ENCODE measurements at regions not wholly inside any gene's neighbourhood (a gene's known extent, or its start where the extent isn't known, plus 50 kb on each side); places are given as distances from the start of the nearest gene placed in this dataset.
A peak's percentile ranks its signal among the peaks of the same experiment; 100 is the strongest.

DNA sequence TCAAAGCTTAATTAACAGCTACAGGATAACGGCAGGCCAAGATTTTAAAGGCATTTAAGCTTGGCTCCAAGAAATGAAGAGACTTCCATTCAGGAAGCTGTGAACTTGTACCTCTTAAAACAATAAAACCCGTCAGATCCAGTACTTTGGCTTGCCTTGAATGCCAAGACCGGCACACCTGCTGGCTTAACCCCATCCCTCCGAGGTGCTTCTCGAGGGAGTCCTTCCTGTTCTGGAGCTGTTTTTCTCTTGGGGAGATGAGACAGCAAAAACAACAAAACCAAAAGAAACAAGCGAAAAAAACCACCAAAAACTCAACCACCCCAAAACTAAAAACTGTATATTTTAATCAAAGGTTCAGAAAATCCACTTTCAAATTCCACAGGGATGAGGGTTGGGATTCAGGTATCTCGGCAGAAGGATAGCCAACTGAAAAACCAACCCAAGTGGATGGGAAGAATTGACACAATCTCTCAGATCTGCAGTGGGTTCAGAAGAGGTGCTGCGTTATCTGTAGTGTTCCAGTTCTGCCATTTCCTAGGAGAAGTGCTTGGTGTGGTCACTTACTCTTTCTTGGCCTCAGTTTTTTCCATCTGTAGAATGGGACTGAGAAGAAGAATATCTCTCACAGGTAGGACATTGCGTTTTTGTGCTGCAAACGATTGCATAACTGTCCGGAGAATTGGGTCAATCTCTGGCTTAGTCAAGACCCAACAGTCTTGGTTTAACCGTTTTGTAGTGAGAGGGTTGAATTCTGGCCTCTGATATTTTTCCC lies 420.1 kb downstream of the VRK1 start:
- no peak for DNase-seq

DNA sequence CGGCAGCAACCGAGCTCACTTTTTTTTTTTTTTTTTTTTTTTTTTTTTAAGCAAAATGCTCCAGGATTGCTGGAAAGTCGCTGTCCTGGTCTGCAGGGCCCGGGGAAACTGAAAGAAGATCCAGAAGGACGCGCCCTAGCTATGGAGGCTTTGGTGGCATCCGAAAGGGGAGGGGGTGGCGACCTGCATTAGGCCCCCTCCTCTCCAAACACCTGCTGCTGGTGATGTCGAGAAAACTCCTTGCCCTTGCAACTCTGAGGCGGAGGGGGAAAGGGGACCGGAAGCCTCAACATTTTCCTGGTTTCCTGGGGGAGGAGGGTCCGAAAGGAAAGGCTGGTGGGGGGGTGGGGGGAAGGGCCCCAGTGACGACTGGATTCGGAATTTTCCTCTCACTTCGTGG lies 421.1 kb downstream of the VRK1 start:
- DNase-seq: no peak

DNA sequence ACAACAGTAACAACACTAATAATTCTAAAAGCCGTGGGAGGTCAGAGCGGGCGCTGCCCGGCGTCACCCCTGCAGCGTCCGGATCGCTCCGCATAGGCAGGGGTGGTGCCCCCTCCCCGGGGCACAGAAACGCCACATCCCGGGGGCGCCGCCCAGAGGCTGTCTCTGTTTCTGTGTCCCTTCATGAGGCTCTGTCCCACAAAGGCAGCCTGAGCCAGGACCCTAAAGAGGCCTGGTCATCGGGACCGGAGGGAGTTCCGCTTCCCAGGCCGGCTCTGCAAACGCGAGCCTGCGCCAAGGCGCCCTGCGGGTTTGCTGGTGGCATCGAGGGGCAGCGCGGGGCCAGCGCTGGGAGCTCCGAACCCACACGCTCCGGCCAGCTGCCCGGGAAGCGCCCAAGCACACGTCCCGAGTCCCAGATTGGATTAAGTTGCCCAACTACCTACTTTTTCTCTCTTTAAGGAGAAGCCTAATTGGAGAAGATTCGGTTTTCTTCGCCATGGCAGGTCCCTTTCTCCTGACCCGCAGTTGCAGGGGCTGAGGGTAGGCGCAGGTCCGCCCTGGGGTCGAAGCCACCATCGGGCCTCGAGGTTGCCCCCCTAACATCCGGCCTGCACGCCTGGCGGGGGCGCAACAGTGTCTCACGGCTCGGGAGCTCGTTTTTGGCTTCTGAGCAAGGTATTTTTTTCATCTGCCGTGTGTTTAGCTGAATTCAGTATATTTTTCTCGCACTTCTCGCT lies 421.7 kb downstream of the VRK1 start:
- peak; percentile 36 for DNase-seq

DNA sequence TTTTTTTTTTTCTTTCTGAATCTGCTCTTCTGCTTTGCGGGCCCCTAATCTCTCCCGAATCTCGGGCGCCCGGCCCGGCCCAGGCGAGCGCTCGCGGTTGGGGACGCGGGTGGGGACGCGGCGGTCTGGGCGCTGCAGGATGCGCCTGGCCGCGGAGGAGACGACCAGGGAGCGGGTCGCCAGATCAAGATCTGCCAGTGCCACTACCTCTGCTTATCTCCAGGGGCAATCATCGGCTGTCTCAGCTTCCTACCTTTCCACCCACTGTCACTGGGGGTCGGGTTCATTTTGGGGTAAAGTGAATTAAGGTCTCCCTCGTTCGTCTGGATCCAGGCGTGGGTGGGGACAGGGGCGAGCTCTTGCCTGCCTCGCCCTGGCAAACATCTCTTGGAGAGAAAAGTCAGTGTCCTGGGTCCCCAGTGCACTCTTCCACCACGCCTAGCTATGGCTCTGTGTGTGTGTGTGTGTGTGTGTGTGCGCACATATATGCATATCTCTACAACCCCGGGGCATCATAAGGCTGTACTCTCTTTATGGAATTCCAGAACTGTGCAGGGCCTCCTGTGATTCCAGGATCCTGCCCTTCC lies 422.3 kb downstream of the VRK1 start:
- peak; percentile 14 for DNase-seq

DNA sequence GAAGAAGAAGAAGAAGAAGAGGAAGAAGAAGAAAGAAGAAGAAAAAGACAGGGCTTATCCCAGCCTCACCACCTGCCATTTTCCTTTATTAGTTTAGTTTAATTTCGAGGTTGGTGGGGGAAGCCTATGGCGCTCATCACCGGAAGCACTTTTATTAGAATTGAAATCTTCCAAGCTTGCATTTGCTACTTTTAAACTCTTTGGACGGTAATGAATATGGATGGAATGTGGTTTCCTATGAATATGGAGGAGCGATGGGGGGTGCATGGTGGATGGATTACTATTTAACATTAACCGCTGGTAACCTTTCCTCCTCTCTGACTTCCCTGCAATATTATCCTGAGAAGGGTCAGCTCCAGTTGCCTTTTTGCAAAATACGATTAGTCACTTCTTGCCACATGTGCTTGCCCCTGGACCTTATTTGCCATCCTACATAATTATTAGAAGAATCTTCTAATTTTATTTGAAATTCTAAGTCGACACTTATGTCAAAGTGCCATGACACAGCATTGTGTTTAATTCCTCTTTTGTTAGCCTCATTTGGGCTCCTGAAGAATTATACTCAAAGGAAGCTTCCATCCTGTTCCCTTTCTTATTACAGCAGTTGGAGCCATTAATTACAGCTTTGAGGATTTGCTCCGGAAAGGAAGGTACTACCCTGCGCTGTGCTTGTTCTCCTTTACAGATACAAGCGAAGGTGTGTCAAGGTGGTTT lies 424.5 kb downstream of the VRK1 start:
- no peak for DNase-seq

DNA sequence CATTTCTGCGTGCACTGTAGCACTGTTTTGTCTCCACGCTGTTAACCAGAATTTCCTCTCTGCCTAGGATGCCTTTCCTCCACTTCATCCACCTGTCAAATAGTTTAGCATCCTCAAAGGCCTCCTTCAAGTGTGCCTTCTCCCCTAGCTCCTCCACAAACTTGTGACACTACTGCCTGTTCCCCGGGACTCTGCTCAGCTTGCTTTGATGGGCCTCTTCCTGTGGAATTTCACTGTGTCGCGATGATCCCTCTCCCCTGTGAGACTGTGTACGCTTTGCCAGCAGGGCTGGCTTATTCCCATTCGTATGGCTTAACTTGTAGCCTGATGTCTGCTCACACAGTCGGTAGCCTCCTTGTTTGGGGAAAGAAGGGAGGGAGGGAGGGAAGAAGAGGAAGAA lies 426.8 kb downstream of the VRK1 start:
- no peak for DNase-seq

DNA sequence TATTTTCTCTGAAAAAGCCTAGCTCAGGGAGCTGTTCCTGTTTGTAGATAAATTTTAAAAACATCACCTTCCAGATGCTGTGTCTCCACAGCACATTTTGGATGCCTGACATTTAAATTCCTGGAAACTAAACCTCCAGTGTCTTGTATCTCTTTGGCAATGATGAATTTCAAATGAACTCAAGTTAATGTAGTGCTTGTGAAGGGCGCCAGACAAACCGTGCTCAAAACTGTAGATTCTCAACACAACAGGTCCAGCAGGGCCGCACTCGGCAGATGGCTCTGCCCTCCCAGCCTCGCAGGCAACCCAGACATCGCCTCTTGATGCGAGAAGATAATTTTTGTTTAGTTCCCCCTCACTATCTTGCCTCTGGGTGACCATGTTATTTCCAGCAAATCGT lies 432.9 kb downstream of the VRK1 start:
- no peak for DNase-seq

DNA sequence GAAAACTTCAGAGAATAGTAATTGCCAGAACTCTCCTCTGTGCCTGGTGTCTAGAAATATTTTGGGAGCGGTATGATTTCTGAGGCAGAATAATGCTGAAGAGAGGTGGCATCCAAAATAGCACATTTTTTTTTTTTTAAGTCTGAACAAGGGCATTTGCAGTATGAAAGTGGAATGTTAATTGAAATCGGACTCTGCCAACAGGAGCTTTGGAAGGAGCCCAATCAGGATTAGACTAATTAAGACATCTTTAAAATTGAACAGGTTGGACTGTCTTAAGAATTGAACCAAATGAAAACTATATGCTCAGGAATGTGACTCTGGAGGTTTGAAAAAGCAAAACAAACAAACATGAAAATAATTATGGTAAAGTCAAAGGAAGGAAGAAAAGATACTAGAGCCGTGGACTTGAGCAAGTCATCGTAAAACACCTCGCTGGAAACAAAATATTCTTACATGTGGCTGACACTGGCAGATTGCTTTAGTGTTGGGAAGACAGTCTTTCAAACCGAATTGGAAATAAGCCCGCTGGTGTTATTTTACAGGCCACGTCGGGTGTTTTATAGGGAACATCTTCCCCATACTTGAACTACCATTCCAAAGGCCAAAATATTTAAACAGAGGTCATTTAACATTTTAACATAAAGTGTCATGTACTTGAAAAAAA lies 436.3 kb downstream of the VRK1 start:
- DNase-seq: no peak

DNA sequence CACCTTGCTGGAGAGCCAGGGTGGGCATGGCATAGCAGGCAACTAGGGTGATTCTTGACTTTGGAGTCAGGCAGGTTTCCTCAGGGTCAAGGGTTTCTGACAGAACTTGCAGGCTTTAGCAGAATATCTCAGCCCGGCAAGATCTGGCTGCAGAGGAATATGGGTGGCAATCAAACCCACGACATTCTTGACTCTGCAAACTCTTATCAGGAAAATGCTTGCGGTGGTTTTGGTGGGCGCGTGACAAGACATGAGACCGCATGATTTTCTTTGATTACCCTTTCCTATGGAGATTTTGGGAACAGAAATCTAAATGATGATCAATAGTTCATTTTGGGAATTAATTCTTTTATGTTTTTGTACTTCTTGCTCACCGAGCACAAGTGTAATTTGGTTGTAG lies 449.5 kb downstream of the VRK1 start:
- DNase-seq: no peak

DNA sequence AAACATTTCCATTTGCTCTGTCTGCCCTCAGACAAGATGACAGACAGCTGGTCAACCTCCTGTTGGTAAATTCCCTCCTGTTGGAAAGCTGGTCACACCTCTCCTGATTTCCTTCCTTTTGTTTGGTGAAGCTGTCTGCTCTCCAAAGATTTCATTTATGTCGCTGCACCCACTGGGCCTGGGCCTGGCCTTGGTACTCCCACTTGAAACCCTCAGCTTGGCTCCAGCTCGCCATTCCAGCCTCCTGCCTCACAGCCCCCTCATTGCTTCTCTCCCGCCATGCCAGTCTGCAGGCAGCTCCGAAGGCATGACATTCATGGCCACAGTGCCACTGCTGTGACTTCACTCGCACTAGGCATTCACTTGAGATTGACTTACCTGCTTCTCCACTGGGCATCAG lies 451.8 kb downstream of the VRK1 start:
- no peak for DNase-seq

DNA sequence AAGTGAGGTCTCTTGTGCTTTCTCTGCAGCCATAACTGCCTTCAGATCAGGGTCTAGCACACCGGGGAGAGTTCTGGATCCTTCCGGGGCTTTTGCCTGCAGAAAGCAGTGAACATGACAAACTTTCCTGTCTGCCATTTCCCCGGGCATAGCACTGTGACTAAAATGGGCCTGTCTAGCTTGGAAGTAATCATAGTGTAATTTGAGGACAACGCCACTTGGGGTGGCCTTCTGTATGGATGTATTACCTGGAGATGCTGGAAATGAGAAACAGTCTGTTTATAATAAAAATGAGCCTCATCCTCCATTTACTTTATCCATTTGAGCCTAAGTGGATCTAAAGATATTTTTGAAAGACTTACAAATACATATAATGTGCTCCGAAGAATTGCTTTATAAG lies 453.7 kb downstream of the VRK1 start:
- DNase-seq: no peak

DNA sequence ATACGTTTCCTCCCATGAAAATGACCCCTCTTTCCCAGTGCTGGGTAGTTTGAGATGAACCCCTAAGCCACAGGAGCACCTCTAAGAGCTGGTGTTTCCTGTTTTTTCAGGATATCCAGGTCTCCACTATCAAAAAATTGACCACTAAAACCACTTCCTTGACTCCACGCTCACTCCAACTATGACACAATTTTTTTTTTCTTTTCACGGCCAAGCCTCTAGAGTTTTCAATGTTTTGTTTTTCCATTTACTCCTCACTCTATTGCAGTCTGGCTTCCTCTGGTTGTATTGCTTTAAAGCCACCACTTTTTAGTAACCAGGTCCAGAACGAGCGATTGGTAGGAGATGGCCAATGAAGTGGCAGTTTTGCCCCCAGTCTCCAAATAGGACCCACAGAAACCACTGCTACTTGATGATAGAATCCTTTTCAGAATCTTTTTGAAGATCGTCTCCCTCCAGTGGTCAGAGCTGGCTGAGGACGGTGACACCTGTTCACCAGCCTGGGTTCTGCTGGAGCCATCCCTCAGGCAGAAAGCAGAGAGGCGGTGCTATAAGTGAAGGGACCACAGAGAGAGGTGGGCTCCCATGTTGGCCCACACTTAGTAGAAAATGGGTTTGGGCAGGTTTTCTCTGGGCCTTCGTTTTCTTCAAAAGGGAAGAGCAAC lies 454.4 kb downstream of the VRK1 start:
- DNase-seq: no peak

DNA sequence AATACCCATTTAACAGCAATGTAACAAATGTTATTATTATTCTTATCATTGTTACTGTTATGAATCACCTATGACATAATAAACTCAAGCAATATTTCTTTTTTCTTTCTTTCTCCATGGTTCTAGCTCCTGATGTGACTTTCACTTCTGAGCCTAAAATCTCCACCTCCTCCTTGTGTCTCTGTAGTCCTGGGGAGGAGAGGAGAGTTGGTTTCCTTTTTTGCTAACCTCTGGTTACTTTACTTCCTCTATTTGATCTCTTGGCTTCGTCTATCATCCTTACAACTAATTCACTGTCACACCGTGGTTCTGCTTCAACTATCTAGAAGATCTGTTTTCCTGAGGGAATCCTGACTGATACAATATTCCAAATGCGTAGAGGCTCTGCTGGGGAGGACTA lies 456.6 kb downstream of the VRK1 start:
- DNase-seq: no peak

DNA sequence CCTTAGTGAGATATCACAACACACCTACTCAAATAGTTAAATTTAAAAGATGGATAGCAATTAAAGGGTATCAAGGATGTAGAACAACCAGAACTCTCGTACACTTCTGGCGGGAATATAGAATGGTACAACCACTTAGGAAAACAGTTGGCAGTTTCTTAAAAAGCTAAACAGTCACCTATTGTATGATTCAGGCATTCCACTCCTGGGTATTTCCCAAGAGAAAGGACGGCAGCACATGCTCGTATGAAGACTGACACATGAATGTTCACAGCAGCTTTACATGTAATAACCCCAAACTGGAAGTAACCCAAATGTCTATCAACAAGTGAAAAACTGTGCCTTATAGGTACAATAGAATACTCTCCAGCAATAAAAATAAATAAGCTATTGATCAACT lies 465.2 kb downstream of the VRK1 start:
- no peak for DNase-seq

DNA sequence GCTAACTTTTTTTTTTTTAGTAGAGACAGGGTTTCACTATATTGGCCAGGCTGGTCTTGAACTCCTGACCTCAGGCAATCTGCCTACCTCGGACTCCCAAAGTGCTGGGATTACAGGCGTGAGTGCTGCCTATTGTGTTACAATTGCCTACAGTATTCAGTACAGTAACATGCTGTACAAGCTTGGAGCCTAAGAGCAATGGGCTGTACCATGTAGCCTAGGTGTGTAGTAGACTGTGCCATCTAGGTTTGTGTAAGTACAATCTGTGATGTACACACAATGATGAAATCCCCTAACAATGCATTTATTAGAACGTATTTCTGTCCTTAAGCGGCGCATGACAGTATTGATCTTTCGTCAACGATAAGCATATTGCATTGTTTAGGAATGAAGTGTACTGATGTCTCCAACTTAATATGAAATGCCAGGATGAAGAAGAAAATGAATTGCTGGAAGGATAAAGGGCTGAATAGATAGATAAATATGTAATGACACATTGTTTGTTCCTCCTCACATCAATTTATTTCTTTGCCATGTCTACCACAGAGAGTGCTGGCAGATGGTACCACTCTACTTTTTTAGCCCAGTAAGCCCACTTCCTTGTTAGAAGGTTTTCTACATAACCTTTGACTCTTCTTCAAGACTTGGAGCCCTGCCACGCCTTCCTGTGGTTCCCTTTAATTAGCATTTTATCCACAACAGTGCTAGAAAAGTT lies 467.5 kb downstream of the VRK1 start:
- no peak for DNase-seq

DNA sequence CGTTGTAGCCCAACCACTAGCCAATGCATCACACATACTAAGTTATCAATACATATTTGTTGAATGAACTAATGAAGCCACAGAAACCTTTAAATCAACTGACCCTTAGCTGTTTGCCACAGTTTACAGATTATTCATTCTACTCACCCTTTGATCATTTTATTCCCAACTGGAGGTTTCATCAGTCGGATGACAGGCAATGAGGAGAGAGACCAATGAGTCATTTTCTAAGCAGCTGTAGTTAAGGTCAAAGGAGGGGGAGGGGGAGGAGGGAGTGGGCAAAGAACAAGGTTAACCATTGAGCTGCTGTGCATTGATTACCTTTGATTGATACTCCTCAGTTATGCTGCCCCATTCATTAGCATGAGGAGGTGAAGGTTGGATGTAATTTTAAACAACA lies 469.5 kb downstream of the VRK1 start:
- no peak for DNase-seq

DNA sequence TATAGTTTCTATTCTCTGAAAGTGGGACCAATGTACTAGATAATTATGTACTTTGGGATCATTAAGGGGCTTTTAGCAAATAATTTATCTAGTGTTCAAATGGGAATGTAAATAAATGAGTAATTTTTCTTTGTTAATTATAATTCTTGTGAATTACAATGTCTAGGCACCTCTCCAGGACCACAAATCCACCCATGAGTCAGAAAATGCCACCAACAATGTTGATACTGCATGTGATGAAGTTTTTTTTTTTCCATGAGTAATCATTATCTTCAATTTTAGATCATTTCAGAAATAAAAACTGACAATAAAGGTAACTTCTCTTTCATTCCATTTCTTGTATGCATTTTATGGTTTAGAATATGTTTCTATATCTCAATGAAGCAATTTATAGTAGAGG lies 470.3 kb downstream of the VRK1 start:
- no peak for DNase-seq

DNA sequence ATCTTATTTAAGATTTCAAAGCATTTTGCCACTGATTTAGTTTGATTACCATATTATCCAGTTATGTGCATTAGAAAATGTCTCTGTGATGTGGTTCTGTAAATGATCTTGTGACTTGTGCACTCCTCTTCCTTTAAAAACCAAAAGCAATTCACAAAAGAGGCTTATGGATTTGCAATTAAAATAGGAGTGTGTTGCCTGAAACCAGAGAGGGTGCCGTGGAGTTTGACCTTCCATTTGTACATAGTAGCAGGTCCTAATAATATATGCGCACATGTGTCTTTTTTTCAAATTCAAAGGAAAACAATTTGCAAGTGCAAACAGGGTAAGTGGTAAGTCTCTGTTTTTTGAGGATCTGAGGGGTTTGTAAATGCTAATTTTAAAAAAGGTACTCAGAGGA lies 470.9 kb downstream of the VRK1 start:
- DNase-seq: no peak

DNA sequence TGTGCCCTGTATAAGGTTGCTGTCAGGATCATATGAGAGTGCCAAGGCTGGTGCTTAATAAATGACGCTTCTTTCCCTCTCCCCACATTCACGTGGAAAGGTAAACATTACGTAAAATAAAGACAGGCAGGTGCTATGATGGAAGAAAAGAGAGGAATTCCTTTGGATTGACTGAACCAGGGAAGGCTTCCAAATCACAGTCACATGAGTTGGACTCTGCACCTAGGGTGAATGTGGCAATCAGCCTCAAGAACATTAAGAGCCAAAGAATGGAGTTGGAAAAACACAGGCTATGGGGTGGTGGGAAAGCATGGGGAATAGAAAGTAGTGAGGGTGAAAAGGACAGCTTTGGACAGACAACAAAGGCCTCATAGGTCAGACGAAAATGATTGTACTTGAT lies 473.1 kb downstream of the VRK1 start:
- DNase-seq: no peak

DNA sequence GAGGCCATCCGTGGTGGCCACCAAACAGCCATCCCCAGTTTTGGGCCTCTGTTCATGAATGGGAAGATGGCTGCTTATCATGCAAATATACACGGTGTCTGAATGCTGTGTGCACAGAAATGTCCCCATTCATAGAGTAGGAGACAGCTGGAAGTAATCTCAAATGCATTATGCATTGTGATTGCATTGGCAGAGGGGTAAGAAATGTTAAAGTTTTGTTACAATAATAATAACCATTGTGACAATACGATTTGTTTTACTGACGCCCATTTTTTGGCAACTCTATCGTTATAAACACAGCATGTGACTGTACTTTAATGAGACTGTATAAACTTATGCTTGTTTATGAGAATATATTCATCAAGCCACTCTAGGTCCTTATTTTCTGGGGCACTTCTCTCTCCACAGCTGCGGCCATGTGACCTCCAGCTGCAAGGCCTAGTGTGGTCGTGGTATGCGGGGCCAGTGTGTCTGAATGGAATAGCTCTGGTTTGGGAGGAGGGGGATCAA lies 474.3 kb downstream of the VRK1 start:
- no peak for DNase-seq

DNA sequence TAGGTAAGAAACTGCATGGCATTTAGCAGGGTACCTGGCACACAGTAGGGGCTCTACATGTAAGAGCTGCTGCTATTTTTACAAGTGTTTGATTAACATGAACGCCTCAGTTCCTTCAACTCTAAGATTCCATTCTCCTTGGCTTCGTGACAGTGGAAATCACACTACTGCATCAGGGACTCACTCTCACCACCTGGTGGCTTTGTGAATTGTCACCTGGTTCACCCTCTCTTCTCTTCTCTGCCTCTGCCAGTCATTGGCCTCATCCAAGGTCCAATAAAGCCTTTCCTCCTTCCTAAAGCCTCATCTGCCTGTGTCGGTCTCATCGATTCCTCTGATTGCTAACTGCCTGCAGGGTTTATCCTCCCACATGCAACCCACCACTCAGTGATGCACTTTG lies 476.4 kb downstream of the VRK1 start:
- no peak for DNase-seq

DNA sequence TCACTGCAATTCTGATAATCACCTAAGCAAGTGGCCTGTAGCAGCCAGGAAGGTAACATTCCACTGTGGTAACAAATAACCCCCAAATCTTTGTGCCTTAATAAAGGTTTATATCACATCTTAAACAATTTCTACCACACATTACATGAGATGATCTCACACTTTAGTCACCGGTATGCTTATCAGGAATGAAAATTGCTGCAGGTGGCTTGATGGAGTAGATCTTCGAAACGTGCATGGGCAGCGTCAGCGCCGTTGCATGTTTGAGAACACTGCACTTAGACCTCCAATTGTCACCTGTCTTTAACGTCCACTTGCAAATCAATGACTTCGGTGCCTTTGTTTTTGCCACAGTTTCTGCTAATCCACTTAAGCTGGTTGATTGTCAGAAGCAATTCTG lies 477.4 kb downstream of the VRK1 start:
- no peak for DNase-seq
